ENCODE measurements at regions not wholly inside any gene's neighbourhood (a gene's known extent, or its start where the extent isn't known, plus 50 kb on each side); places are given as distances from the start of the nearest gene placed in this dataset.

DNA sequence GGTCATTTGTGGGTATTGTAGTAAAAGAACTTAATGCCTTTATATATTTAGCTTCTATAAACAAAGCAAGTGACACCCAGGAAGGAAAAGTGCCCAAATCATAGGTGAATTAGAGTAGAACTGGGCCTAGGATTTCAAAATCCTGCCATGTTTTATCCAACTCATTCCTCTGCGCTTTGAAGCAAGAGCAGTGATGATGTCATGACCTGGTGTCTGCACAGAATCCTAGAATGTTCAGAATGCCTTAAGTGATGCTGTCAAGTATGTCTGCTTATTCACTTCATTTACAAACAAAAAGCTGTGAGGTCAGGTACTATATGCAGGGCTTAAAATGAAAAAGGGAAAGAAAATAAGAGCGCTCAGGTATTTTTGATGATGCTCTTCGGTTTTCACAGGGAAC, 737.2 kb upstream of the ANKRD30A start:
- Histone ChIP-seq H3K27me3 (ENCODE audit: insufficient read depth, low read length) (no peaks in the 10 kb centered on the region), H3K4me3 (replicated peaks in 1 of 2; ENCODE audit: low read depth in 1 of 2, low read length in 2 of 2) (no peak overlapping the region), H2AFZ (ENCODE audit: low read depth, low read length, poor library complexity, severe bottlenecking) (no peak overlapping the region), H3K9me3 (ENCODE audit: control insufficient read depth in 1 of 2, insufficient read depth in 1 of 2, low read depth in 1 of 2, low read length in 2 of 2) (peaks cover 4 to 31% of the 10 kb centered on the region in 2 experiments; a peak in 2 of 4 replicates), H3K4me1 (ENCODE audit: control insufficient read depth in 1 of 2, insufficient read depth in 2 of 2, low read length in 2 of 2) (no peaks in the 10 kb centered on the region), H3K27ac (ENCODE audit: low read depth, low read length) (no peak overlapping the region), H3K36me3 (ENCODE audit: control insufficient read depth in 1 of 2, insufficient read depth in 2 of 2, low read length in 2 of 2) (no peaks in the 10 kb centered on the region), H3K4me2 (ENCODE audit: low read length) (no peak overlapping the region), H4K20me1 (ENCODE audit: insufficient read depth) (no peaks in the 10 kb centered on the region), H3K79me2 (ENCODE audit: insufficient read depth, low read length) (no peaks in the 10 kb centered on the region), H3K9me2 (ENCODE audit: insufficient read depth) (no peaks in the 10 kb centered on the region), H3K9ac (ENCODE audit: low read length) (no peak overlapping the region)
- intact Hi-C loops (cut with micrococcal nuclease), result no loop called here
- ChIA-PET CTCF (no interaction called here), POLR2A (no interaction called here), RAD21 (ENCODE audit: low non-redundant PET in 1 of 2, low total read pairs in 2 of 2, uncharacterized antibody in 2 of 2, unreplicated experiment in 2 of 2) (no interaction called here)
- no peak for DNase-seq (ENCODE audit: low read depth, low spot score)
- BruUV-seq (replicated peaks), result no TSS peak
- no peak for ATAC-seq
- TF ChIP-seq, protein P1, sequence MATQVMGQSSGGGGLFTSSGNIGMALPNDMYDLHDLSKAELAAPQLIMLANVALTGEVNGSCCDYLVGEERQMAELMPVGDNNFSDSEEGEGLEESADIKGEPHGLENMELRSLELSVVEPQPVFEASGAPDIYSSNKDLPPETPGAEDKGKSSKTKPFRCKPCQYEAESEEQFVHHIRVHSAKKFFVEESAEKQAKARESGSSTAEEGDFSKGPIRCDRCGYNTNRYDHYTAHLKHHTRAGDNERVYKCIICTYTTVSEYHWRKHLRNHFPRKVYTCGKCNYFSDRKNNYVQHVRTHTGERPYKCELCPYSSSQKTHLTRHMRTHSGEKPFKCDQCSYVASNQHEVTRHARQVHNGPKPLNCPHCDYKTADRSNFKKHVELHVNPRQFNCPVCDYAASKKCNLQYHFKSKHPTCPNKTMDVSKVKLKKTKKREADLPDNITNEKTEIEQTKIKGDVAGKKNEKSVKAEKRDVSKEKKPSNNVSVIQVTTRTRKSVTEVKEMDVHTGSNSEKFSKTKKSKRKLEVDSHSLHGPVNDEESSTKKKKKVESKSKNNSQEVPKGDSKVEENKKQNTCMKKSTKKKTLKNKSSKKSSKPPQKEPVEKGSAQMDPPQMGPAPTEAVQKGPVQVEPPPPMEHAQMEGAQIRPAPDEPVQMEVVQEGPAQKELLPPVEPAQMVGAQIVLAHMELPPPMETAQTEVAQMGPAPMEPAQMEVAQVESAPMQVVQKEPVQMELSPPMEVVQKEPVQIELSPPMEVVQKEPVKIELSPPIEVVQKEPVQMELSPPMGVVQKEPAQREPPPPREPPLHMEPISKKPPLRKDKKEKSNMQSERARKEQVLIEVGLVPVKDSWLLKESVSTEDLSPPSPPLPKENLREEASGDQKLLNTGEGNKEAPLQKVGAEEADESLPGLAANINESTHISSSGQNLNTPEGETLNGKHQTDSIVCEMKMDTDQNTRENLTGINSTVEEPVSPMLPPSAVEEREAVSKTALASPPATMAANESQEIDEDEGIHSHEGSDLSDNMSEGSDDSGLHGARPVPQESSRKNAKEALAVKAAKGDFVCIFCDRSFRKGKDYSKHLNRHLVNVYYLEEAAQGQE (IDR thresholded peaks at IDR 0.05; ENCODE audit: low read depth), result no peak
- TF ChIP-seq, protein P2, sequence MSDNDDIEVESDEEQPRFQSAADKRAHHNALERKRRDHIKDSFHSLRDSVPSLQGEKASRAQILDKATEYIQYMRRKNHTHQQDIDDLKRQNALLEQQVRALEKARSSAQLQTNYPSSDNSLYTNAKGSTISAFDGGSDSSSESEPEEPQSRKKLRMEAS (IDR thresholded peaks at IDR 0.05), result no peak
- TF ChIP-seq SRF (IDR thresholded peaks at IDR 0.05; ENCODE audit: low read depth), result no peak
- TF ChIP-seq, protein P3, sequence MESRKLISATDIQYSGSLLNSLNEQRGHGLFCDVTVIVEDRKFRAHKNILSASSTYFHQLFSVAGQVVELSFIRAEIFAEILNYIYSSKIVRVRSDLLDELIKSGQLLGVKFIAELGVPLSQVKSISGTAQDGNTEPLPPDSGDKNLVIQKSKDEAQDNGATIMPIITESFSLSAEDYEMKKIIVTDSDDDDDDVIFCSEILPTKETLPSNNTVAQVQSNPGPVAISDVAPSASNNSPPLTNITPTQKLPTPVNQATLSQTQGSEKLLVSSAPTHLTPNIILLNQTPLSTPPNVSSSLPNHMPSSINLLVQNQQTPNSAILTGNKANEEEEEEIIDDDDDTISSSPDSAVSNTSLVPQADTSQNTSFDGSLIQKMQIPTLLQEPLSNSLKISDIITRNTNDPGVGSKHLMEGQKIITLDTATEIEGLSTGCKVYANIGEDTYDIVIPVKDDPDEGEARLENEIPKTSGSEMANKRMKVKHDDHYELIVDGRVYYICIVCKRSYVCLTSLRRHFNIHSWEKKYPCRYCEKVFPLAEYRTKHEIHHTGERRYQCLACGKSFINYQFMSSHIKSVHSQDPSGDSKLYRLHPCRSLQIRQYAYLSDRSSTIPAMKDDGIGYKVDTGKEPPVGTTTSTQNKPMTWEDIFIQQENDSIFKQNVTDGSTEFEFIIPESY (IDR thresholded peaks at IDR 0.05; ENCODE audit: extremely low read depth, insufficient replicate concordance, low read length), result no peak
- TF ChIP-seq SIN3A (IDR thresholded peaks at IDR 0.05; ENCODE audit: low read depth), result no peak
- TF ChIP-seq, protein P4, sequence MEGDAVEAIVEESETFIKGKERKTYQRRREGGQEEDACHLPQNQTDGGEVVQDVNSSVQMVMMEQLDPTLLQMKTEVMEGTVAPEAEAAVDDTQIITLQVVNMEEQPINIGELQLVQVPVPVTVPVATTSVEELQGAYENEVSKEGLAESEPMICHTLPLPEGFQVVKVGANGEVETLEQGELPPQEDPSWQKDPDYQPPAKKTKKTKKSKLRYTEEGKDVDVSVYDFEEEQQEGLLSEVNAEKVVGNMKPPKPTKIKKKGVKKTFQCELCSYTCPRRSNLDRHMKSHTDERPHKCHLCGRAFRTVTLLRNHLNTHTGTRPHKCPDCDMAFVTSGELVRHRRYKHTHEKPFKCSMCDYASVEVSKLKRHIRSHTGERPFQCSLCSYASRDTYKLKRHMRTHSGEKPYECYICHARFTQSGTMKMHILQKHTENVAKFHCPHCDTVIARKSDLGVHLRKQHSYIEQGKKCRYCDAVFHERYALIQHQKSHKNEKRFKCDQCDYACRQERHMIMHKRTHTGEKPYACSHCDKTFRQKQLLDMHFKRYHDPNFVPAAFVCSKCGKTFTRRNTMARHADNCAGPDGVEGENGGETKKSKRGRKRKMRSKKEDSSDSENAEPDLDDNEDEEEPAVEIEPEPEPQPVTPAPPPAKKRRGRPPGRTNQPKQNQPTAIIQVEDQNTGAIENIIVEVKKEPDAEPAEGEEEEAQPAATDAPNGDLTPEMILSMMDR (IDR thresholded peaks at IDR 0.05 in 2 of 3, conservative IDR thresholded peaks at IDR 0.05 in 1 of 3; ENCODE audit: borderline replicate concordance in 1 of 3, insufficient read depth in 1 of 3, low read depth in 2 of 3, low read length in 2 of 3), result no peak
- no peak for TF ChIP-seq POLR2AphosphoS5 (IDR thresholded peaks at IDR 0.05; ENCODE audit: low read depth, low read length)
- no peak for TF ChIP-seq ZNF274 (IDR thresholded peaks at IDR 0.05; ENCODE audit: low read depth, low read length)
- no peak for TF ChIP-seq JUND (IDR thresholded peaks at IDR 0.05)
- TF ChIP-seq CBX3 (IDR thresholded peaks at IDR 0.05; ENCODE audit: low read depth), result no peak
- no peak for TF ChIP-seq RAD21 (IDR thresholded peaks at IDR 0.05; ENCODE audit: low read depth)
- no peak for TF ChIP-seq EZH2phosphoT487 (IDR thresholded peaks at IDR 0.05; ENCODE audit: borderline replicate concordance)
- no peak for TF ChIP-seq ZFX (IDR thresholded peaks at IDR 0.05)
- TF ChIP-seq POLR2A (IDR thresholded peaks at IDR 0.05; ENCODE audit: borderline replicate concordance, extremely low read depth, insufficient read depth, insufficient read length), result no peak
- no peak for TF ChIP-seq ELF1 (IDR thresholded peaks at IDR 0.05; ENCODE audit: borderline replicate concordance, low read depth)
